NCI-H2171 treated with DMSO at 0.1 percent for 48 hours (cell line): ENCODE measurements at regions not wholly inside any gene's neighbourhood (a gene's known extent, or its start where the extent isn't known, plus 50 kb on each side); places are given as distances from the start of the nearest gene placed in this dataset.
"Not testable (repeated sequence)": the region's sequence is repeated elsewhere in the genome, so short reads cannot be mapped to it uniquely, and the experiment has no call there.

Experiments used
- DNase-seq: peaks from one replicate; lab custom pipeline; 2025; lab: John Stamatoyannopoulos, UW

DNA sequence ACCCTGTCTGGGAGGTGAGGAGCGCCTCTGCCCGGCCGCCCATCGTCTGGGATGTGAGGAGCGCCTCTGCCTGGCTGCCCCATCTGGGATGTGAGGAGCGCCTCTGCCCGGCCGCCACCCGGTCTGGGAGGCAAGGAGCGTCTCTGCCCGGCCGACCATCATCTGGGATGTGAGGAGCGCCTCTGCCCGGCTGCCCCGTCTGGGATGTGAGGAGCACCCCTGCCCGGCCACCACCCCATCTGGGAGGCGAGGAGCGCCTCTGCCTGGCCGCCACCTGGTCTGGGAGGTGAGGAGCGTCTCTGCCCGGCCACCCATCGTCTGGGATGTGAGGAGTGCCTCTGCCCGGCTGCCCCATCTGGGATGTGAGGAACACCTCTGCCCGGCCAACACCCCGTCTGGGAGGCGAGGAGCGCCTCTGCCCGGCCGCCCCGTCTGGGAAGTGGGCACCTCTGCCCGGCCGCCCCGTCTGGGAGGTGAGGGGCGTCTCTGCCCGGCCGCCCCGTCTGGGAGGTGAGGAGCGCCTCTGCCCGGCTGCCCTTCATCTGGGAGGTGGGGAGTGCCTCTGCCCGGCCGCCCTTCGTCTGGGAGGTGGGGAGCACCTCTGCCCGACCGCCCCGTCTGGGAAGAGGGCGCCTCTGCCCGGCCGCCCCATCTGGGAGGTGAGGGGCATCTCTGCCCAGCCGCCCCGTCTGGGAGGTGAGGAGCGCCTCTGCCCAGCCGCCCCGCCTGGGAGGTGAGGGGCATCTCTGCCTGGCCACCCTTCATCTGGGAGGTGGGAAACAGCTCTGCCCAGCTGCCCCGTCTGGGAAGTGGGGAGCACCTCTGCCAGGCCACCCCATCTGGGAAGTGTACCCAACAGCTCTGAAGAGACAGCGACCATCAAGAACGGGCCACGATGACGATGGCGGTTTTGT, 399.7 kb downstream of the CAAP1 start:
- not testable (repeated sequence) for DNase-seq

DNA sequence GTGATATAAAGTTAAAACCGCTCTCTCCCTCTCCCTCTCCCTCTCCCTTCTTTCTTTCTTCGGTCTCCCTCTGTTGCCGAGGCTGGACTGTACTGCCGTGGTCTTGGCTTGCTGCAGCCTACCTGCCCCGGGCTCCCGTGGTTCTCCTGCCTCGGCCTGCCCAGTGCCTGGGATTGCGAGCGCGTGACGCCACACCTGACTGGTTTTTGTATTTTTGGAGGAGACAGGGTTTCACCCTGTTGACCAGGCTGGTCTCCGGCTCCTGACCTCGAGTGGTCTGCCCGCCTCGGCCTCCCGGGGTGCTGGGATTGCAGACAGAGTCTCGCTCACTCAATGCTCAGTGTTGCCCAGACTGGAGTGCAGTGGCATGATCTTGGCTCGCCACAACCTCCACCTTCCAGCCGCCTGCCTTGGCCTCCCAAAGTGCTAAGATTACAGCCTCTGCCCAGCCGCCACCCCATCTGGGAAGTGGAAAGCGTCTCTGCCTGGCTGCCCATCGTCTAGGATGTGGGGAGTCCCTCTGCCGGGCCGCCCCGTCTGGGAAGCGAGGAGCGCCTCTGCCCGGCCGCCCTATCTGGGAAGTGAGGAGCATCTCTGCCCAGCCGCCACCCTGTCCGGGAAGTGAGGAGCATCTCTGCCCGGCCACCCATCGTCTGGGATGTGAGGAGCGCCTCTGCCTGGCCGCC, 400.5 kb downstream of the CAAP1 start:
- DNase-seq: not testable (repeated sequence)

DNA sequence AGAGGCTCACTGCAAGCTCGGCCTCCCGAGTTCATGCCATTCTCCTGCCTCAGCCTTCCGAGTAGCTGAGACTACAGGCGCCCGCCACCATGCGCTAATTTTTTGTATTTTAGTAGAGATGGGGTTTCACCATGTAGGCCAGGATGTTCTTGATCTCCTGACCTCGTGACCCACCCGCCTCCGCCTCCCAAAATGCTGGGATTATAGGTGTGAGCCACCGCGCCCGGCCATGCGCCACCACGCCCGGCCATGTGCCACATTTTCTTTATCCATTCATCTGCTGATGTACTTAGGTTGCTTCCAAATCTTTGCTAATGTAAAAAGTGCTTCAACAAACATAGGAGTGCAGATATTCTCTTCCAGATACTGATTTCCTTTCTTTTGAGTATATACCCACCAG, 408.6 kb downstream of the CAAP1 start:
- DNase-seq: no peak

DNA sequence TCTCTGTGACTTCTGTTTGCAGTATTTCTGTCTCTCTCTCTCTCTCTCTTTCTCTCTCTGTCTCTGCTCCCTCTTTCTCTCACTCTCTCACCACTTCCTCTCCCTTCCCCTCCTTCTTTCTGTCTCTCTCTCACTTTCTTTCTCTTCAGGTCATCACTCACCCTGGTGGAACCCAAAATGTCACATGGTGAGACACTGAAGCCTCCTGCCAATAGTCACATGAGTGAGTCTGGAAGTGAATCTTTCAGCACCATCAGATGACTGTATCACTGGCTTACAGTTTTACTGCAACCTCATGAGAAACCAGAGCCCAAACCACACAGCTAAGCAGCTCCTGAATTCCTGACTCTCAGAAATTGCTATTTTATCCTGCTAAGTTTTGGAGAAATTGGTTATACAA, 414.6 kb downstream of the CAAP1 start:
- DNase-seq: no peak

DNA sequence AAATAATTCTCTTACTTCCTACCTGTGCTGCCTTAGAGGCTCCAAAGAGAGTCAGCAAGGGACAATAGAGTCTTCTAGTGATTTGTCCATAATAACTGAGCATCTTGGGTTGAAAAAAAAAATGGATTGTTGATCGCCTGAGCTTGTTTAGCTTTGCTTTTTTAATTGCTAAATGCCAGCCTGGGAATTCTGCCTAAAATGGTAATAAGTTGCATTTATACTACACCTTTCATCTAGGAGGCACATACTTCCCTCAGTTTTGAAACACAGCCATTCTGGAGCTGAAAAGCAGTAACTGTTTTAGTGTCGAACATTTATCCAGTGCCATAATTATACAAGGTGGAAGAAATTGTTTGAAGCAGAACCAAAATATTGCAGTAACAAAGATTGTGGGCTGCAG, 421.3 kb downstream of the CAAP1 start:
- no peak for DNase-seq

DNA sequence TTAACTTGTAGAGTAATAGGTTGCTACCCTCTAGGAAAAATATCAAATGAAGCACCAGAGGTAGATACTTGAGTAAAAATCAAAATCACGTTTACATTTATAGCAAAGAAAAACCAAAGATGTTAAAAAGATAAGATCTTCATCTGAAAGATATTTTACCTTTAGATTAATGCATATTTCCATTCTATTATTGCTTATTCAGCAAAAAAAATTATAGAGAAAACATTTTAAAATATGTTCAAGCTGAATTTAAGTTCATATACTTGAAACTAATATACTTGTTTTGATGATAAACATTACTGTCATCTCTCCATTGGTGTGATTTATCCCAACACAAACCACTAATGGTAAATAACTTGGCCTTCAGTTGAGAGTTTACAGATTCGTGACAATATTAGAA, 422.3 kb downstream of the CAAP1 start:
- DNase-seq: no peak

DNA sequence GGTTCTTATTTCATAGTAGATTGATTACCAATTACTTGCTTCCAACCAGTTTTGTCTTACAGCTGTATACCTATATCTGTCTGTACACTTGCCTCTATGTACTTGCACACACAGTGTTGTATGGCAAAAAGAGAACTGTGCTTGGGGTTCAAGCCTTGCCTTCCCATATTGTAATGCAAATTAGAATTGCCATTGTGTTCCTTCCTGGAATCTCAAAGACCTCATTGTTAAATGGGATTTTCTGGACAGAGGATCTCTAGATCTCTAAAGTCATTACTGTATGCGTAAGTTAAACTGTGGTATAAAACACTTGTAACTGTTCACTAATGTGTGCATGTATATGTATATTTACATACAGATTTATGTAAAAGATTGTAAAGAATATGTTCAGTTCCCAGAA, 428.8 kb downstream of the CAAP1 start:
- DNase-seq: no peak

DNA sequence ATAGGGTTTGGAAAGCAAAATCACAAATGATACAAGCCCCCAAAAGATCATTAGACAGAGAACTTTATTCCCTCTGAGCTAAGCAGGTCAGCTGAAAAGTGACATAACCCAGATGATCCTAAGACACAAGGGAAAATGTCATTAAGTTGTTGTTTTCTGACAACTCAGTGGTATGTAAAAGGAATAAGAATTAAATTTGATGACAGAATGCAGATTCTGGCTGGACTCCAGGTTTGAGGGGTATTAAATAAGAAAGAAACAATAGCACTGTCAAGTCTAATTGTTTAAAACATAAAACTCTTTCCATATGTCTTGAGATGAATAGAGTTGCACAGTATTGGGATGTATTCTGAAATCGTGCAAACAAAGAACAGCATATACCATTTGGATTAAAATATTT, 429.9 kb downstream of the CAAP1 start:
- DNase-seq: no peak

DNA sequence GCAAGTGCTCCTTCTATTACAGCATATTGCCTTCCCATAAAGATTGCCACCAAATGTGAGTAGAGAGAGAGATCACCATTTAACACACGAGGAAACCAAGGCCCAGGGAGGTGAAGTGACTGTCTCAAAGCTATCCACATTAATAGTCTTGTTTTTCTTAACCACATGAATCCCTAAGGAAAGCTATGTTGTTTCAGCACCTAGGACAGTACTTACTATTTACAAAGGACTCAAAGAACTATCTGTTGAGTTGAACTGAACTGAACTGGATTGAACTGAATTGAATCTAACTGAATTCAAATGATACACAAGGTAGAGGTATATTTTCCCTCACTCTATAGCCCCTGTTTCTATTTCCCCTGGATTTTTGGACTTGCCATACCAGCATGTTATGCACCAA, 430.4 kb downstream of the CAAP1 start:
- DNase-seq: no peak

DNA sequence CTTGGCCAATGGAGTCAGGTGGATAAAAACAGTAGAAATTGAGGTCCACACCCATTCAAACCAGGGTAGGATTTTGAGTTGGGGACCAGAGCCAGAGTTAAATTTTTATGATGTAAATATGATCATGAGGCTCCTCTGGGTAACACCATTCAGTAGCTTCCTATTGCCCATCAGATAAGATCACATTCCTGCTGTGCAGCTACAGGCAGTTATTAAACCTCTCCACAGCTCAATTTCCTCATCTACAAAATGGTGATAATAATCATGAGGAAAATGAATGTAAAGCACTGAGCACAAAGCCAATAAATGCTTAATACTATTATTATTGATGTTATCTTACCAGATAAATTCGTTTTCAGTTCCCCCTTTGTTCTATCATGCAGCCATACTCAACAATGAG, 432.0 kb downstream of the CAAP1 start:
- no peak for DNase-seq

DNA sequence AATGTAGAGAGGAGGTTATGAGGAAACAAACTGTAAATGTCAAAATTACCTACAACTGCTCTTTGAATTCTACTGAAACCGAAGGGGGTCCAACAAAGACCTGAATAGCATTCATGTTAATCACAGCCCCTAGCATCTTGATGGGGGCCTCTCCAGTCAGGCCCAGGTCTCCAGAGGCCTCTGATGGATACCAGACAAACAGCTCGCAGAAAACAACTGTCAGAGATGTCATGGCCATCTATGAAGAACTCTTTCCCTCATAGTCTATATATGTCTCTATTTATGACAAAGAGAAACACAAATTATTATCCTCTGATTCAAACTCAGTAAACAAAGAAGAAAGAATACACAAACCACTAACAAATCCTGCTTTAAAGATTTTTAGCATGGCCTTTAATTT, 432.6 kb downstream of the CAAP1 start:
- no peak for DNase-seq

DNA sequence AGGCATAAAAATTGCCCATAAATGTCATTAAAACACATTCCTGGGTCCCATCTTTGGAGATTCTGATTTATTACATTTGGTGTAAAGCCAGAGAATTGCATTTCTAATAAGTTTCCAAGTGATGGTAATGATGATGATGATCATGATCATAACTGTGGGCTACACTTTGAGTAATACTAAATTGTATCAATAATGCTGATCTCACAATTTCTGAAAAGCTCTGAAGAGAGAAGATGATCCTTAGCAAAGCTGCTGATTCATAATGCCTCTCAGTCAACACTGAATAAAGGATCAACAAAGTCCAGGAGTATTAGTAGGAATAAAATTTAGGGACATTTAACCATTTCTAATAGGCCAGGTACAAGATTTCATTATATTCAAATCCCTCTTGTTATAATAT, 434.5 kb downstream of the CAAP1 start:
- DNase-seq: no peak

DNA sequence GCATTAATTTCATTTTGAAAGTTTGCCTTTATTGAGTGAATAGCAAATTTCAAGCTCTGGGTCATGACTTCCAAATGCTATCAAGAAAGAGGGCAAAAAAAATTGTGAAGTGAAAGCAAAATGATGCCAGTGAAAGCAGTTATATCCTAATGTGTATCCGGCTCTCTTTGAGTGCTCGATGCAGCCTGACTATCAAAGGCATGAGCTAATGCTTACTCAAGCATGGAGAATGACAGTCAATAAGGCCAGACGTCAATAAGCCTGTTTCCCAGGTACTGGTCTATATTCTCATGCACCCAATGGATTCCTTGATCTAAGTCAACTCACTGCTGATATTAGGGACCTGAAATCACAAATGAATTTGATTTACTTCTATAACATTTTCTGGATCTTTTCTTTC, 435.5 kb downstream of the CAAP1 start:
- no peak for DNase-seq

DNA sequence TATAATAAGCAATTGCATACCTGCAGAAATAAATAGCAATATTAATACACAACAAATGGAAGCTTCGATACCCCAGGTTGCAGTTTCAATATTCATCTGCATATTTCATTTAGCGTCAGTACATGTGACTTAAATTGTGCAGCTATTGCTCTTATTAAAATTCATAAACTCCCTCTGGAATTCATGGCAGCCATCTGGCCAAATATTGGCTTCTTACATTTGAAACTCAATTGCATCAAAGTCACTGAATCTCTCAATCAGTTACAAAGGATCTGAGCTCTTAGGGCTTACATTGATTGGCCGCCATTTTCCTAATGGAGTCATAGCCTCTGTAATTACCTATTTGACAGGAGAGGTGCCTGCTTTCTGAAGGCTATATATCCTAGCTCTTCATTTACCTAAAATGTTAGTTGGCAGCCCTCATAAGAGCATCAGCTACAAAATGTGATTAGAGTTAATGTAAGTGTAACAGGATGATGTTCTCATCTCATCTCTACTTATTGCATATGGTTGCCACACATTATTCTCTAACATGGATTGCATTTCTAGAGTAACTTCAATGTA, 453.5 kb downstream of the CAAP1 start:
- no peak for DNase-seq

DNA sequence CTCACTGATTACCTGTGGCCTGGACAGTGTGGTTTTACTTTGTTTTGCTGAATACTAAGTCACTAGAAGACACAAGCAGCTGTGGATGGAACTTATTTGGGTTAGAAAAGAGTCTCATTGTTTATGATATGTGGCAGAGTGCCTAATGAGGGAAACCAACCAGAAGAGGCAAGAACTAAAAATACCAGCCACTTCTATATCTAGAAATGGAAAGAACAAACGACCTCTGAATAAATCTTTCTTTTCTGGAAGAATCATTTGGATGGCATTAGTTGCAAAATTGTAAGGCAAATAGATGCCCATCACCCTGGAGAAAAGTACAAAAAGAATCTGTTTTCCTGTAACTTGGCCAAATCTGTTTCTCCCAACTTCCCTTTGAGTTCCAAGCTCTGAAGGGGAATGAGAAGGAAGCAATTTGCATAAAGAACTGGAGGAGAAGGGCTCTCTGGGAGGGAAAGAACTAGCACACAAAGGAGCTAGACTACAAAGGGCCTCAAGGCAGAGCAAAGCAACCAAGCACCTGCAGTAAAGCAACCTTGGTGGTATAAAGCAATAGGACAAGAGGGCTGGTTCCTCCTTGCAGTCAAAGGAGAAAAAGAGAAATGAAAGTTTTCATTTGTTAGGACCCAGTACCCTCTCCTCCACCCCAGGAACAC, 455.4 kb downstream of the CAAP1 start:
- DNase-seq: no peak

DNA sequence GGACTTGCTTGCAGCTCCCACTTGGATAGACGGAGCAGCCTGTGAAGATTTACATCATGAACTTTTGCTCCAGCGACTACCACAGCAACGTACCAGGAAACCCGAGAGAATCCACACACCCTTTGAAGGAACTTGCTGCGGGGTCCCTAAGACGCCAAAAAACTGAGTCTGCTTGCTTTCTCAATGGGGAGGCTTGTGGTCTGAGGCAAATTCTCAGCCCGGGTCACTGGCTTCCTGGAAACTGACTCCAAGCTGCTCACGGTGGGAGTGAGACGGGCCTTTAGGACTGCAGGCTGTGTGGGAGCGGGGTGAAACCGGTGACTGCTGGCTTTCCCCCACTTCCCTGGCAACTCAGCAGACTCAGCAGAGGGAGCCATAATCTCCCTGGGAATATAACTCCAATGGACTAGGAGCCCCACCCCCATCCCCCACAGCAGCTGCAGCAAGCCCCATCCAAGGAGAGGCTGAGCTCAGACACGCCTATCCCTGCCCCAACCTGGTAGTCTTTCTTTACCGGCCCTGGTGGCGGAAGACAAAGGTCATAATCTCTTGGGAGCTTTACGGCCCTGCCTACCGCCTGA, 466.0 kb downstream of the CAAP1 start:
- DNase-seq: no peak

DNA sequence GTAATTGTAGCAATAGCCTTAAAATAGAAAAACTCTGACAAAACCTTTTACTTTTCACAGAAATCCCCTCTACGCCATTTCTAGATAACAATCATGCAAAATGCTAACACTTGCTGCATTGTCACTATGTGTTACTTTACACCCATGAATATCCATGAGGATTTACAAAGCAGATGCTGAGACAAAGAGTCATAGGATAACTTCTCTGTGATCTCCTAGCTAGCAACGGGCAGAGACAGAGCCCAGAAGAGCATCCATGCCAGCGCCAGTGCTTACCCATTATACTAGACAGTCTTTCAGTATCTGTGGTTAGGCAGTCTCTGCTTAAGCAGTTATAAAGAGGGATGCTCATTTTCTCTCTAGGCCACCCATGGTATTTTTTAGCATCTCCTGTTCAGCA, 474.1 kb downstream of the CAAP1 start:
- DNase-seq: no peak

DNA sequence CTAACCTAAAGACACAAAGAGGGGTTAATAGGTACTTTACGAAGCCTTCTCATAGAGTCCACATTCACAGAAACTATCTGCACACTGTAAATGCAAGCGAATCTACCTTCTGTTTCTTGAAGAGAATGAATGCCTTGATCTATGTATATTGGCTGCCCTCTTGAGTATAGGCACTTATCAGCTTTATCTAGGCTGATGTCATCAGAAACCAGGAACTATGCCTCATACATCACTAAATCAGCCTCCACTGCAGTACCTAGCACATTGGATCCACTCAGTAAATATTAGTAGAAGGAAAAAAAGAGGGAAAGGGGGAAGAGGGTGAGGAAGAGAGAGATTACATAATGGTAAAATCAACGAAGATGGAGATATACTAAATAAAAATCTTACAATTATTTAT, 477.1 kb downstream of the CAAP1 start:
- DNase-seq: no peak

DNA sequence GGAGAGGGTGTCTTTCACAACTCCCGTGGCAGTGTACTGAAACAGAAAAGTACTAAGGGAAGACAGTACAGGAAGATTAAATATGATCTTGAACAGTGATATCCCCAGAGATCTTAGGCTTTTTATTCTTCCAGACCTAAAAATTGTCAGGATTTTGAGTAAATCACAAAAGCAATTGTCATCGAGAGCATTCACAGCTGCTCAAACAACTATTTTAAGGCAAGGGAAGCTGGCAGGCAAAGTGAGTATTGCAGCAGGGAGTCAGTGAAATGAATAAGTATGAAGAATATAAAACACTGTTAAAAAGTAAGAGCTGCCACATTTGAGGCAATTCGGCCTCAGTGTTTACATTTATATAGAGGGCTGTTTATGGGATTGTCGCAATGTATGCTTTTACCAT, 479.0 kb downstream of the CAAP1 start:
- DNase-seq: no peak

DNA sequence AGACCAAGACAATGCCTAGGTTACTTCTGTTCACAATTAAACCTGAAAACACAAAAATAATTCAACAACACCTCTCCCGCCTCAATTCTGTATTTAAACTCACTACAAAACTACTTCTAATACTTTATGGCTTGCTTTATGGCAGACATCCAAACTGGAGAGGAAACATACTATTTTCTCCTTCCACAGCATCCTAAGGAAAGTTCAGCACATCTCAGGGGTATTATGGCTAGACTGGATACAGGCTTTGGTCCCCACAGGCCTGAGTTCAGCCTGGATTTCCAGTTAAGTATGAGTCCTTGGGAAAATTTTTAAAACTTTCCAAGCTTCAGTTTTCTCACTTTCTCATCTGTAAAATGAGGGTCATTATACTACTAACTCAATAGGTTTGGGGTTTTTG, 480.2 kb downstream of the CAAP1 start:
- no peak for DNase-seq

DNA sequence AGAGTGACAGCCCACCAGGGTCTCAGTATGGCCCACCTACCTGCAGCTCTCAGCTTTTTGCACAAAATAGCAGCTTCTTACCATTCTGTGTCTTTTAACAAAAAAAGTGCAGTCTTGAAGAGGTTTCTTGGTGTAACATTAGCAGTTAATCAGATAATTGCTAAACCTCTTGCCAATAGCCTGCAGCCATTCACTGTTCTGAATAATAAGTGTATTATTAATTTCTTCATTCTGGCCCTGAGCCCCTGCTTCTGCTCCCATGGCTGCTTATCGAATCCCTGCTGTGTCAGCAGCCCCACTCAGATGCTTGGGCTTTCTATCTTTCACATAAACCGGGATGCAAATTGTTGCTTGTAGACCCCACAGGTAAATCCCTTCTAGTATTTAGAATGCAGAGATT, 485.9 kb downstream of the CAAP1 start:
- DNase-seq: no peak

DNA sequence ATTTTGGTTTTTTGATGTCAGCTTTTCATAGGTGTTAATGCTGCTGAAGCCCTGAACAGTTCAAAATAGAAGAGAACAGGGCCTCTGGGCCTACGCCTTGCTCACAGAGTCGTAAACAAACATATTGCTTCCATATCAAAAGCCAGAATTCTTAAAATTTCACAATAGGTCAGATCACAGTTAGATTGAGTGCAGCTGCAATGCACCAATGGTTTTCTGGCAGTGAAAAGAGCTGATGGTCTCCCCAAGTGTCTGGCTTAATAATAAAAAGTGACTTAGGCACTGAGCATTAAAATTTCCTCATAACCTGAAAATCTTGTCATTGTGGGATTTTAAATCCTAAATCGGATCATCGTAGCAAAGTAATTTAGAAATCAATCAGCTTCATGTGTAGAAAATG, 493.0 kb downstream of the CAAP1 start:
- no peak for DNase-seq
